Activated CD4-positive, alpha-beta memory T cell treated with anti-CD3 and anti-CD28 coated beads, Interleukin-2, amount 10 ng/mL, durations not matched to agents 7 days and 5 days (primary cell): ENCODE measurements at regions not wholly inside any gene's neighbourhood (a gene's known extent, or its start where the extent isn't known, plus 50 kb on each side); places are given as distances from the start of the nearest gene placed in this dataset.

ENCODE experiments used
- CTCF ChIA-PET: fragments of 350-600 bp; sonication (Branson Sonifier 250); formaldehyde crosslinking; loops from one replicate; lab custom pipeline; 2021; ENCODE audit warnings: antibody characterized with exemption, inconsistent platforms; lab: Charles Lee
- POLR2A ChIA-PET: fragments of 350-600 bp; sonication (Branson Sonifier 250); formaldehyde crosslinking; loops from one replicate; lab custom pipeline; 2021; ENCODE audit warnings: antibody characterized with exemption; lab: Charles Lee
- DNase-seq: peaks from one replicate; pipeline ENCODE4 v3.0.0-alpha.2; 2020
- H3K27ac Mint-ChIP-seq: one replicate; pipeline ENCODE4 v1.8.0; 2021; ENCODE audit warnings: mild to moderate bottlenecking, mixed read lengths
- H3K27me3 Mint-ChIP-seq: one replicate; pipeline ENCODE4 v1.8.0; 2021; ENCODE audit warnings: mixed read lengths
- H3K36me3 Mint-ChIP-seq: one replicate; pipeline ENCODE4 v1.8.0; 2021; ENCODE audit warnings: low read depth, mixed read lengths
- H3K4me1 Mint-ChIP-seq: one replicate; pipeline ENCODE4 v1.8.0; 2021; ENCODE audit warnings: mixed read lengths
- H3K4me3 Mint-ChIP-seq: one replicate; pipeline ENCODE4 v1.8.0; 2021; ENCODE audit warnings: mild to moderate bottlenecking, mixed read lengths
- H3K9me3 Mint-ChIP-seq: one replicate; pipeline ENCODE4 v1.8.0; 2021; ENCODE audit warnings: mixed read lengths

DNA sequence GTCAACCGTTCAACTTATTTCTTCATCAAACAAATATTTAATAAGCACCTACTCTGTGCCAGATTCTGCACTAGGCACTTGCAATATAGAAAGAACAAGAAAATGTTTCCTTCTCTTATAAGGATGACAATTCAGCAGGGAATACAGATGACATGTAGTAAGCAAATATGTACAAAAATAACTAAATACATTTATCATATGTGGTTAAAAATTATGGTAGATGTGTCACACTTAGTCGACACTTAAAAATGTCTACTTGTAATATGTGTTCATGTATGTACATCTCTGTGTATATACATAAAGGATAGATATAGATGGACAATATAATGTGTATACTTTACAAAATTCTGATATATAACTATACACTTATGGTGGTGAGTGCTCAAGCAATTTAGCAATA is 417.0 kb upstream of the MEF2C start:
- CTCF ChIA-PET: no interaction called here
- no peak overlapping the region for H3K4me3 Mint-ChIP-seq
- DNase-seq: no peak
- POLR2A ChIA-PET: no interaction called here
- H3K27ac Mint-ChIP-seq: no peak overlapping the region
- H3K4me1 Mint-ChIP-seq: no peaks in the 10 kb centered on the region
- H3K36me3 Mint-ChIP-seq: no peaks in the 10 kb centered on the region
- no peaks in the 10 kb centered on the region for H3K9me3 Mint-ChIP-seq
- H3K27me3 Mint-ChIP-seq: no peaks in the 10 kb centered on the region

- ChIA-PET CTCF (no interaction called here), POLR2A (no interaction called here)
- H3K9me3 Mint-ChIP-seq: no peaks in the 10 kb centered on the region
- no peak overlapping the region for H3K27ac Mint-ChIP-seq
- no peaks in the 10 kb centered on the region for H3K27me3 Mint-ChIP-seq
- no peaks in the 10 kb centered on the region for H3K36me3 Mint-ChIP-seq
- H3K4me3 Mint-ChIP-seq: no peak overlapping the region
- DNase-seq: no peak
- H3K4me1 Mint-ChIP-seq: no peaks in the 10 kb centered on the region
These were observed 414.1 kb upstream of the MEF2C start for GRCh38 chr5:89297066-89297465.

DNA sequence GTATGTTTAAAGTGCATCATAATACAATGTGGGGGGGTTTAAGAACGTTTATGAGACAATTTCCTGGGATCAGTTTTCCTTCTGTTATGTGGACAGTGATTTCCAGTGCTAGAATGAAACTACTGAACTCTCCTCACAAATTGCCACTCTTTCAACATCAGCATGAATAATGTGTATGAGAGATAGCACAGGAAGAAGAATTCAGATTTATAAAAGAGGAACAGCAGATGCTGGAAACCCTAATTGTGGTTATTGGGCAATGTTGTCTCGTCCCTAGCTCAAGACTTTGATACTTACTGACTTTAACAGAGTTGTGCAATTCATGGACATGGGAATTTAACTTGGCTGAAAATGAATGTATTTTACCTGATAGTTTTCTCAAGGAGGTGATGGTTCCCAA is 410.8 kb upstream of the MEF2C start:
- no peak overlapping the region for H3K27ac Mint-ChIP-seq
- H3K4me3 Mint-ChIP-seq: no peak overlapping the region
- CTCF ChIA-PET: no interaction called here
- no peaks in the 10 kb centered on the region for H3K4me1 Mint-ChIP-seq
- H3K9me3 Mint-ChIP-seq: no peaks in the 10 kb centered on the region
- H3K27me3 Mint-ChIP-seq: no peaks in the 10 kb centered on the region
- POLR2A ChIA-PET: no interaction called here
- H3K36me3 Mint-ChIP-seq: no peaks in the 10 kb centered on the region
- DNase-seq: no peak

GRCh38 chr5:89292487-89292886 is 409.5 kb upstream of the MEF2C start:
- no peaks in the 10 kb centered on the region for H3K4me1 Mint-ChIP-seq
- H3K4me3 Mint-ChIP-seq: no peak overlapping the region
- no peaks in the 10 kb centered on the region for H3K9me3 Mint-ChIP-seq
- ChIA-PET POLR2A (no interaction called here), CTCF (no interaction called here)
- H3K27ac Mint-ChIP-seq: no peak overlapping the region
- no peaks in the 10 kb centered on the region for H3K27me3 Mint-ChIP-seq
- no peak for DNase-seq
- no peaks in the 10 kb centered on the region for H3K36me3 Mint-ChIP-seq

- H3K9me3 Mint-ChIP-seq: no peaks in the 10 kb centered on the region
- no peak overlapping the region for H3K4me3 Mint-ChIP-seq
- POLR2A ChIA-PET: no interaction called here
- CTCF ChIA-PET: no interaction called here
- no peak for DNase-seq
- no peaks in the 10 kb centered on the region for H3K4me1 Mint-ChIP-seq
- no peak overlapping the region for H3K27ac Mint-ChIP-seq
- H3K27me3 Mint-ChIP-seq: no peaks in the 10 kb centered on the region
- H3K36me3 Mint-ChIP-seq: no peaks in the 10 kb centered on the region
These were observed 406.6 kb upstream of the MEF2C start for GRCh38 chr5:89289604-89290003.

DNA sequence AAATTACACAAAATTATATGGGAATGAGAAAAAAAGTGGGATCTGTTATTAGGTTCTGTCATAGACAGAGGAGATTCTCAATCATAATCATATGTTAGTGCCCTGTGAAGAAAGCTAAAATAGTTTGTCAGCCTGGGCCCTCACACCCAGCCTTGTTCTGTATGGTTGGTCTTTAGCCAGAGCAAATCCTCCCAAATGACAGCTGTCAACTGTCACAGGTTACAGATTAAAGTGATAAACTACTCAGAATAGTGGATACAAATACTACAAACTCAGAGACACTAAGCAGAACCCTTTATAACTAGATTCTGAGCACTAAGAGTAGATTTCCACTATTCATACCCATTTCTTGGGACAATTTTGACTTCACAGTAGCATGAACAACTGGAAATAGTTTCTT is 405.0 kb upstream of the MEF2C start:
- Mint-ChIP-seq H3K9me3 (no peaks in the 10 kb centered on the region), H3K27me3 (no peaks in the 10 kb centered on the region), H3K27ac (no peak overlapping the region), H3K4me1 (no peaks in the 10 kb centered on the region), H3K36me3 (no peaks in the 10 kb centered on the region), H3K4me3 (no peak overlapping the region)
- CTCF ChIA-PET: no interaction called here
- DNase-seq: no peak
- POLR2A ChIA-PET: no interaction called here

GRCh38 chr5:89286320-89286719 is 403.3 kb upstream of the MEF2C start:
- no peaks in the 10 kb centered on the region for H3K9me3 Mint-ChIP-seq
- no peak overlapping the region for H3K4me3 Mint-ChIP-seq
- ChIA-PET POLR2A (no interaction called here), CTCF (no interaction called here)
- no peaks in the 10 kb centered on the region for H3K36me3 Mint-ChIP-seq
- H3K27me3 Mint-ChIP-seq: no peaks in the 10 kb centered on the region
- no peaks in the 10 kb centered on the region for H3K4me1 Mint-ChIP-seq
- no peak for DNase-seq
- H3K27ac Mint-ChIP-seq: no peak overlapping the region

GRCh38 chr5:89283728-89284493 is 400.9 kb upstream of the MEF2C start:
- ChIA-PET POLR2A (no interaction called here), CTCF (no interaction called here)
- no peaks in the 10 kb centered on the region for H3K36me3 Mint-ChIP-seq
- no peaks in the 10 kb centered on the region for H3K9me3 Mint-ChIP-seq
- H3K27ac Mint-ChIP-seq: no peak overlapping the region
- DNase-seq: no peak
- no peaks in the 10 kb centered on the region for H3K27me3 Mint-ChIP-seq
- no peaks in the 10 kb centered on the region for H3K4me1 Mint-ChIP-seq
- H3K4me3 Mint-ChIP-seq: no peak overlapping the region

DNA sequence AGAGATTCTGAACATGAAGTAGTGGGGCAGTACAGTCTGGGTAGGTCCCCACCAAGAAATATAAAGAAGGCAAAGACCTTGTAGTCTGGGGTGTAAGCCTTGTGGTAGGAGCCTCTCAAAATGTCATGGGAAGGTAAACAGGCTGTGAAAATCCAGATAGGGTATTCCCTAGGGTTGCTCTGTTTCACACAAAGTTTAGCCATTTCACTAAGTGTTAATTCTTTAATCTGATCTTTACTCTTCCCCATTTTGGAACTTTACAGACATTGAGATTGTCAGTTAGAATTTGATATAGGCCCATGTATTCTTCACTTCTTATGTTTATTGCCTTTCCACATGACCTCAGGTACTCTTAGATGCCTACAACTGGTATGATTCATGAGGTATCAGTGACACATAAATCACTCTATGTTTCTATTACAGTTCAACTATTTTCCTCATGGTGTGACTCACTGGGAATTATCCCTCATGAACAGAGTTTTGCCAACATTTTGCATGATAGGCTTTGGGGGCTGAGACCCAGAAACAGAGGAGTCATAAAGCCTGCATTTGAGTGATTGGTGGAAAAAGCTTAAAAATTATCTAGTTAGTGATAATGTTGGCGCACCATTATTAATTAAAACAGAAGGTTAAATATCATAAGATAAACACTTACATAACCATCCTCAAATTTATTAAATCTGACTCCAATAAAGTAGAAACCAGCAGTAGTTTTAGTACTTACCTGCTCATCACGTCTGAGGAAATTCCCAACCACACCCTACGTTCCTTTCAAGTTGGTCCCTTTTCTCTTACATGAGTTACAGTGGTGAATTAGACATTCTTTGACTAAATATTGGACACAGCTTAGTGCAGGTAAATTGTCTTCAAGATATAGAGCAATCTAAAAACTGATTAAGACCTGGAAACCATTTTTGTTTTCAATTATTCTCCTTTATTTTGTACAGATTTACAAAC is 399.8 kb upstream of the MEF2C start:
- POLR2A ChIA-PET: no interaction called here
- Mint-ChIP-seq H3K27ac (no peak overlapping the region), H3K4me1 (no peaks in the 10 kb centered on the region), H3K9me3 (no peaks in the 10 kb centered on the region), H3K36me3 (no peaks in the 10 kb centered on the region), H3K27me3 (no peaks in the 10 kb centered on the region), H3K4me3 (no peak overlapping the region)
- CTCF ChIA-PET: no interaction called here
- no peak for DNase-seq

- Mint-ChIP-seq H3K27me3 (no peaks in the 10 kb centered on the region), H3K4me3 (no peak overlapping the region), H3K9me3 (no peaks in the 10 kb centered on the region), H3K4me1 (no peaks in the 10 kb centered on the region), H3K27ac (no peak overlapping the region), H3K36me3 (no peaks in the 10 kb centered on the region)
- CTCF ChIA-PET: no interaction called here
- POLR2A ChIA-PET: no interaction called here
- no peak for DNase-seq
These were observed 399.0 kb upstream of the MEF2C start for GRCh38 chr5:89281766-89282553.

- DNase-seq: no peak
- H3K4me3 Mint-ChIP-seq: no peak overlapping the region
- H3K27ac Mint-ChIP-seq: no peak overlapping the region
- ChIA-PET POLR2A (no interaction called here), CTCF (no interaction called here)
- H3K27me3 Mint-ChIP-seq: no peaks in the 10 kb centered on the region
- H3K9me3 Mint-ChIP-seq: no peaks in the 10 kb centered on the region
- no peaks in the 10 kb centered on the region for H3K36me3 Mint-ChIP-seq
- H3K4me1 Mint-ChIP-seq: no peaks in the 10 kb centered on the region
These were observed 398.2 kb upstream of the MEF2C start for GRCh38 chr5:89281211-89281610.

DNA sequence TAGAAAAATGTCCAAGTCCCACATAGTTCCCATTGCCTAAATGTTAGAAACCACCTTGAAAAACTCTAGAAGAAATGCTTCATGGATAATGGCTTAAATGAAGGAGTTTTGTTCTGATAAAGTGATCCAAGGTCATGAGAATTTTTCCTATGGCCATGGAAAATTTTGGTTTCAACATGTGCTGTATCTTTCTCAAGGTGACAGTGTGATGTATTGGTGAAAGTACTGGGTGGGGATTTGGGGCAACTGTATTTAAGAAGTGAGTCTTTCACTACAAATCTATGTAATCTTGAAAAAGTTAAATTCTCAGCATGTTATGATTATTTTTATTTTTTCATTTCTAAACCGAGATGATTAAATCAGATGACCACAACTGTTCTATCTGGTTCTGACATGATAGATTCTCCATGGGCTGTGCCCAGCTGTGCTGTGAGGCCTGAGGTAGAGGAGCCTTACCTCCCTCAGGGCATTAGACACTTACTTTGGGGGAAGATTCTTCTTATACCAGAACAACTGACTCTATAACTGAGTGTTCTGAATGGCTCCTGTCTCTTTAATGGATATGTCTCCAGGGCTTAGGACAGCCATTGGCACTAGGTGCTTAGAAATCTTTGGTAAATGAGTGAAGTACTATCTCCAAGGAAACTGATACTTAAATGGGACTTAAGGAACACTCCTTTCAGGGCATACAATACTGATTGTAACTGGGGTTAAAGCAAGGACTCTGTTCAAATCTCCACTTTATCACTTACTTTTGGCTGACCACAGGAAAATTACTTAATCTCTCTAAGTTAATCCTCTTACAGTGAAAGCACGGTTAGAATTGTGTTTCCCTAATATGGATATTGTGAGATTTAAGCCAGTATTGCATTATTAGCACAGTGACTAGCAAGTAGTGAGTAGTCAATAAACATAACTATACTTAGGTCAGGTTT is 397.4 kb upstream of the MEF2C start:
- DNase-seq: no peak
- H3K4me3 Mint-ChIP-seq: no peak overlapping the region
- H3K27ac Mint-ChIP-seq: no peak overlapping the region
- H3K4me1 Mint-ChIP-seq: no peaks in the 10 kb centered on the region
- H3K36me3 Mint-ChIP-seq: no peaks in the 10 kb centered on the region
- CTCF ChIA-PET: no interaction called here
- H3K27me3 Mint-ChIP-seq: no peaks in the 10 kb centered on the region
- no peaks in the 10 kb centered on the region for H3K9me3 Mint-ChIP-seq
- POLR2A ChIA-PET: no interaction called here
